ENCODE measurements at regions not wholly inside any gene's neighbourhood (a gene's known extent, or its start where the extent isn't known, plus 50 kb on each side); places are given as distances from the start of the nearest gene placed in this dataset.

DNA sequence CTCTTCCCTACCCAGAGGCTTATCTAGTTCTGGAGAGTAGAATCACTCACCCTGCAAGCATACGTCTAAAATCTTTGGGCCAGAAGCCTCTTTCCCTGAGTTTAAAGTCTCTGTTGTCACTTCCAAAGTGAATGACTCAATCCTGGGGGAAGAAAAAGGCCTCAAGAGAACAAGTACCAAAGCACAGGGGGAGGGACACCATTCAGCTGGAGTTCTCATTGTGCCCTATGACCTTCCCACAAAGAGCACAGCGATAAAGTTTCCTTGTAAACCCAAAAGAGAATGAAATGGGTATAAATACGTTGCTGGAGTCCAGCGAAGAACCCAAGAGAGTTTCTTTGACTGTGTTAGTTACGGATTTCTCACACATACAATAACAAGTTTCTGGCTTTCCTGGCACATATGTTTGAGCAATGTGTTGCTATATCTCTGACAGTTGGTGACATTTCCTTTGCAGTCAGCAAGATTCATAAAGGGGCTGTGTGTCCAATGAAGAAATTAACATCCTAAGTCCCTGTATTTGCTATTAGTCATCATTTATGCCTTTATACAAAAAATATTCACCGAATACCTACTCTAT, 107.3 kb upstream of the PTPRG start:
- TF ChIP-seq, protein P1, sequence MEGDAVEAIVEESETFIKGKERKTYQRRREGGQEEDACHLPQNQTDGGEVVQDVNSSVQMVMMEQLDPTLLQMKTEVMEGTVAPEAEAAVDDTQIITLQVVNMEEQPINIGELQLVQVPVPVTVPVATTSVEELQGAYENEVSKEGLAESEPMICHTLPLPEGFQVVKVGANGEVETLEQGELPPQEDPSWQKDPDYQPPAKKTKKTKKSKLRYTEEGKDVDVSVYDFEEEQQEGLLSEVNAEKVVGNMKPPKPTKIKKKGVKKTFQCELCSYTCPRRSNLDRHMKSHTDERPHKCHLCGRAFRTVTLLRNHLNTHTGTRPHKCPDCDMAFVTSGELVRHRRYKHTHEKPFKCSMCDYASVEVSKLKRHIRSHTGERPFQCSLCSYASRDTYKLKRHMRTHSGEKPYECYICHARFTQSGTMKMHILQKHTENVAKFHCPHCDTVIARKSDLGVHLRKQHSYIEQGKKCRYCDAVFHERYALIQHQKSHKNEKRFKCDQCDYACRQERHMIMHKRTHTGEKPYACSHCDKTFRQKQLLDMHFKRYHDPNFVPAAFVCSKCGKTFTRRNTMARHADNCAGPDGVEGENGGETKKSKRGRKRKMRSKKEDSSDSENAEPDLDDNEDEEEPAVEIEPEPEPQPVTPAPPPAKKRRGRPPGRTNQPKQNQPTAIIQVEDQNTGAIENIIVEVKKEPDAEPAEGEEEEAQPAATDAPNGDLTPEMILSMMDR (IDR thresholded peaks at IDR 0.05): no peak
- no peak for TF ChIP-seq POLR2A (IDR thresholded peaks at IDR 0.05)
